ENCODE measurements at regions not wholly inside any gene's neighbourhood (a gene's known extent, or its start where the extent isn't known, plus 50 kb on each side); places are given as distances from the start of the nearest gene placed in this dataset.

DNA sequence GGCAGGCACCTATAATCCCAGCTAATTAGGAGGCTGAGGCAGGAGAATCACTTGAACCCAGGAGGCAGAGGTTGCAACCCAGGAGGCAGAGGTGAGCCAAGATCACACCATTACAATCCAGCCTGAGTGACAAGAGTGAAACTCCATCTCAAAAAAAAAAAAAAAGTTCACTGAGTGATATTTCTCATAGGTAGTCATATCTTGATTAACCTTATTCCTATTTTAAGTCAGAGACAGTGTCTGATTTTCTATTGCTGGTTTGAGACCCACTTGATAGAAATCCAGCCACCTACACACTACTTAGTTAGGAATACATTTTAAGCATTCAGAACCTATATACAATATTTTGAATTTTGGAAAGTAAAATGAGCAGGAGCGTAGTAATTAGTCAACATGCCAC, 357.4 kb upstream of the ADGRL2 start:
- no peak for TF ChIP-seq POLR2A (IDR thresholded peaks at IDR 0.05)
- no peak for TF ChIP-seq CTCF (IDR thresholded peaks at IDR 0.05)
- TF ChIP-seq POLR2AphosphoS5 (IDR thresholded peaks at IDR 0.05), result no peak

Measured in prostate gland (tissue), 2 donors.